HCT116 (cell line): ENCODE measurements at regions not wholly inside any gene's neighbourhood (a gene's known extent, or its start where the extent isn't known, plus 50 kb on each side); places are given as distances from the start of the nearest gene placed in this dataset.
"Not testable (repeated sequence)": the region's sequence is repeated elsewhere in the genome, so short reads cannot be mapped to it uniquely, and the experiment has no call there.

Experiments
- ATAC-seq: fragments of 200-7000 bp; cut with Tn5 transposase; 2 replicates; pipeline ENCODE4 v1.9.1; 2020; ENCODE audit warnings: mild to moderate bottlenecking, moderate library complexity
- BruUV-seq: library from RNA; stranded (reverse); fragments of 400-500 nt; replicated peaks from 2 replicates; lab custom pipeline; 2021; lab: Mats Ljungman, UMichigan
- CTCF ChIA-PET: fragments of 300-600 bp; sonication (Branson Sonifier 250); formaldehyde crosslinking; loops from one replicate; lab custom pipeline; 2021; ENCODE audit warnings: antibody characterized with exemption; lab: Charles Lee
- POLR2A ChIA-PET: fragments of 300-600, 350-600 bp; sonication (Branson Sonifier 250); formaldehyde crosslinking; loops from one replicate; lab custom pipeline; 2021; ENCODE audit warnings: antibody characterized with exemption; lab: Charles Lee
- RAD21 ChIA-PET, 2 experiments: fragments of 300-600 bp; sonication (Branson Sonifier 250); formaldehyde crosslinking; loops; one replicate each; lab custom pipeline; 2023; ENCODE audit warnings: low total read pairs in 2 of 2; ENCODE audit not compliant: uncharacterized antibody in 2 of 2, unreplicated experiment in 2 of 2, low non-redundant PET in 1 of 2; lab: Charles Lee
- DNase-seq: peaks from one replicate; pipeline ENCODE4 v3.0.0-alpha.2; 2010; ENCODE audit warnings: low read depth, low spot score
- H2AFZ ChIP-seq: fragments of 200-600 bp; shearing (Covaris generic), sonication (generic); 2 replicates; pipeline ENCODE4 v1.6.1; 2017; ENCODE audit warnings: low read depth, mixed run types, mixed read lengths, antibody characterized with exemption, low read length; ENCODE audit not compliant: poor library complexity, severe bottlenecking
- H3K27ac ChIP-seq: 2 replicates; pipeline ENCODE4 v1.5.1; 2012; ENCODE audit warnings: low read depth, low read length
- H3K27me3 ChIP-seq: fragments of 200-600 bp; sonication (generic); 2 replicates; pipeline ENCODE4 v1.6.1; 2016; ENCODE audit warnings: mixed run types, low read length, mixed read lengths; ENCODE audit not compliant: insufficient read depth
- H3K36me3 ChIP-seq, 2 experiments: fragments of 200-500 bp in 1 of 2; fragments of 200-600 bp in 1 of 2; sonication (Bioruptor generic) in 1 of 2; sonication (generic) in 1 of 2; 2 replicates each; pipeline versions ENCODE4 v1.5.1 to v1.6.1; 2014 to 2016; ENCODE audit warnings: low read length in 2 of 2, inconsistent platforms in 1 of 2, mixed read lengths in 1 of 2, mixed run types in 1 of 2; ENCODE audit not compliant: insufficient read depth in 2 of 2, control insufficient read depth in 1 of 2
- H3K4me1 ChIP-seq, 2 experiments: fragments of 200-600 bp in 1 of 2; sonication (generic) in 1 of 2; 2 replicates each; pipeline versions ENCODE4 v1.5.1 to v1.6.1; 2012 to 2017; ENCODE audit warnings: low read length in 2 of 2, inconsistent platforms in 1 of 2, mild to moderate bottlenecking in 1 of 2, mixed read lengths in 1 of 2, mixed run types in 1 of 2, moderate library complexity in 1 of 2; ENCODE audit not compliant: insufficient read depth in 2 of 2, control insufficient read depth in 1 of 2
- H3K4me2 ChIP-seq: fragments of 200-600 bp; sonication (generic); 2 replicates; pipeline ENCODE4 v1.6.1; 2017; ENCODE audit warnings: mixed run types, low read length, mixed read lengths
- H3K4me3 ChIP-seq, 2 experiments: fragments of 200-600 bp in 1 of 2; sonication (generic) in 1 of 2; replicated peaks in 1 of 2; 2 replicates each; pipeline ENCODE4 v1.5.1; 2011 to 2016; ENCODE audit warnings: low read length in 2 of 2, control low read depth in 1 of 2, low read depth in 1 of 2, mild to moderate bottlenecking in 1 of 2, mixed read lengths in 1 of 2, mixed run types in 1 of 2
- H3K79me2 ChIP-seq: fragments of 200-600 bp; sonication (generic); 2 replicates; pipeline ENCODE4 v1.6.1; 2017; ENCODE audit warnings: mild to moderate bottlenecking, mixed run types, low read length, moderate library complexity, mixed read lengths; ENCODE audit not compliant: insufficient read depth
- H3K9ac ChIP-seq: fragments of 200-600 bp; sonication (generic); 2 replicates; pipeline ENCODE4 v1.6.1; 2016; ENCODE audit warnings: low read length, mixed read lengths
- H3K9me2 ChIP-seq: fragments of 200-600 bp; sonication (generic), shearing (Covaris generic); 2 replicates; pipeline ENCODE4 v1.6.1; 2017; ENCODE audit warnings: mixed run types, mild to moderate bottlenecking, moderate library complexity; ENCODE audit not compliant: insufficient read depth
- H3K9me3 ChIP-seq, 2 experiments: fragments of 200-500 bp in 1 of 2; fragments of 200-600 bp in 1 of 2; sonication (Bioruptor generic) in 1 of 2; sonication (generic) in 1 of 2; 2 replicates each; pipeline ENCODE4 v1.6.1; 2014 to 2017; ENCODE audit warnings: low read length in 2 of 2, mixed read lengths in 2 of 2, inconsistent platforms in 1 of 2, low read depth in 1 of 2, mild to moderate bottlenecking in 1 of 2, mixed run types in 1 of 2, moderate library complexity in 1 of 2; ENCODE audit not compliant: control insufficient read depth in 1 of 2, insufficient read depth in 1 of 2
- H4K20me1 ChIP-seq: fragments of 200-600 bp; sonication (generic), shearing (Covaris generic); 2 replicates; pipeline ENCODE4 v1.6.1; 2017; ENCODE audit warnings: mixed run types, mild to moderate bottlenecking, moderate library complexity; ENCODE audit not compliant: insufficient read depth
- CEBPB ChIP-seq: IDR thresholded peaks from 2 replicates; pipeline ENCODE4 v1.6.1; 2012; ENCODE audit warnings: low read depth
- EGR1 ChIP-seq: IDR thresholded peaks from 2 replicates; pipeline ENCODE4 v1.6.1; 2012; ENCODE audit warnings: low read depth
- EZH2 ChIP-seq: fragments of 200-600 bp; sonication (generic); IDR thresholded peaks from 2 replicates; pipeline ENCODE4 v1.6.1; 2017; ENCODE audit warnings: antibody characterized with exemption, mixed run types
- POLR2A ChIP-seq: IDR thresholded peaks from 2 replicates; pipeline ENCODE4 v1.7.0; 2011; ENCODE audit warnings: borderline replicate concordance; ENCODE audit not compliant: insufficient read depth, insufficient read length; ENCODE audit errors: extremely low read depth
- POLR2AphosphoS5 ChIP-seq: IDR thresholded peaks from 2 replicates; pipeline ENCODE4 v1.6.1; 2011; ENCODE audit warnings: mild to moderate bottlenecking, low read depth, low read length, moderate library complexity
- SIN3A ChIP-seq: IDR thresholded peaks from 2 replicates; pipeline ENCODE4 v1.6.1; 2012; ENCODE audit warnings: low read depth
- TCF7L2 ChIP-seq: IDR thresholded peaks from 2 replicates; pipeline ENCODE4 v1.7.0; 2011; ENCODE audit warnings: borderline replicate concordance, inconsistent platforms; ENCODE audit not compliant: insufficient read depth, insufficient read length; ENCODE audit errors: extremely low read depth
- YY1 ChIP-seq: IDR thresholded peaks from 2 replicates; pipeline ENCODE4 v1.6.1; 2011; ENCODE audit warnings: low read length, low read depth, moderate library complexity, mild to moderate bottlenecking; ENCODE audit not compliant: insufficient replicate concordance; ENCODE audit errors: extremely low read depth
- ZNF274 ChIP-seq: fragments of 200-500 bp; sonication (Bioruptor generic); IDR thresholded peaks from 2 replicates; pipeline ENCODE4 v1.6.1; 2014; ENCODE audit warnings: mild to moderate bottlenecking, low read depth, low read length, inconsistent platforms
- intact Hi-C: fragments of 100-400 bp; cut with micrococcal nuclease; formaldehyde crosslinking; loops from 2 replicates; pipeline ENCODE4 v1.10.0; 2022
- TF ChIP-seq, protein P1 (sequence below): IDR thresholded peaks from 2 replicates; pipeline ENCODE4 v1.6.1; 2012

DNA sequence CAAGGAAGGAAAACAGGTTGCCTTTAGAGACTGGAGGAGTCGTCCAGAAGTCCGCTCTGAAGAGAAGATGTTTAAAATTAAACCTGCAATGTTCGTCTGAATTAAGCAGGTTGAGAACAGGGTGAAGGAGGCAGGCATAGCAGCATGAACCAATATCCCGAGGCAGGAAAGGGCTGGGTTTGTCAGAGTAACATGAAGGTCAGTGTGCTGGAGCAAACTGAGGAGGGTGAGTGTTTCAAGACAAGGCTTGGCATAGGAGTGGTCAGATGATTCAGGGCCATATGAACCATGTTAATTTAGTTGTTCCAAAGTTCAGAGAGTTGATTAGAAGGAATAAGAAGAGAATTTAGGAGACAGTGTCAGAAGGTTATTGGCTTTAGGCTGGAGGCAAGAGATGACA lies 93.3 kb downstream of the UTRN start:
- BruUV-seq, result no TSS peak
- ChIA-PET CTCF (no interaction called here), POLR2A (no interaction called here), RAD21 (no interaction called here)
- H2AFZ ChIP-seq, result no peak overlapping the region
- TF ChIP-seq POLR2AphosphoS5, result no peak
- TF ChIP-seq ZNF274, result no peak
- TF ChIP-seq YY1, result no peak
- TF ChIP-seq EGR1, result no peak
- TF ChIP-seq SIN3A, result no peak
- no peak for TF ChIP-seq TCF7L2
- TF ChIP-seq CEBPB, result no peak
- TF ChIP-seq, protein P1, sequence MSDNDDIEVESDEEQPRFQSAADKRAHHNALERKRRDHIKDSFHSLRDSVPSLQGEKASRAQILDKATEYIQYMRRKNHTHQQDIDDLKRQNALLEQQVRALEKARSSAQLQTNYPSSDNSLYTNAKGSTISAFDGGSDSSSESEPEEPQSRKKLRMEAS, result no peak
- no peak for TF ChIP-seq POLR2A
- no peak for TF ChIP-seq EZH2
- intact Hi-C loops, result no loop called here
- no peak overlapping the region for H3K9ac ChIP-seq
- no peaks in the 10 kb centered on the region for H3K9me2 ChIP-seq
- no peaks in the 10 kb centered on the region for H4K20me1 ChIP-seq
- DNase-seq (no peak), ATAC-seq (no peak)
- H3K36me3 ChIP-seq, result no peaks in the 10 kb centered on the region
- no peaks in the 10 kb centered on the region for H3K27me3 ChIP-seq
- H3K4me3 ChIP-seq, result no peak overlapping the region
- no peaks in the 10 kb centered on the region for H3K79me2 ChIP-seq
- H3K4me1 ChIP-seq, result no peaks in the 10 kb centered on the region
- no peak overlapping the region for H3K4me2 ChIP-seq
- no peak overlapping the region for H3K27ac ChIP-seq
- H3K9me3 ChIP-seq, result no peaks in the 10 kb centered on the region

DNA sequence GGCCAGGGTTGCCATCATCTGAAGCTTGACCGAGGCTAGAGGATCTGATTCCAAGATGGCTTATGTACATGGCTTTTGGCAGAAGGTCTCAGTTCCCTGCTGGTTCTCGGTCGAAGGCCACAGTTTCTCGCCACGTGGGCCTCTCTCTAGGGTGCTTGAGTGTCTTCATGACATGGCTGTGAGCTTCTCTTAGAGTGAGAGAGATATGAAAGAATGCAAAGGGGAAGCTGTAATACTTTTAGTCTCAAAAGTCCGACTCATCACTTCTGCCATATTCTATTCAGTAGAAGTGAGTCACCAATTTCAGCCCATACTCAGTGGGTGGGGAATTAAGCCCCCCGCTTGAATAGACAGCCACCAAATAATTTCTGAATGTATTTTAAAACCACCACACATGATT lies 94.2 kb downstream of the UTRN start:
- no TSS peak for BruUV-seq
- DNase-seq (no peak), ATAC-seq (no peak)
- ChIA-PET POLR2A (no interaction called here), RAD21 (no interaction called here), CTCF (no interaction called here)
- Histone ChIP-seq H3K36me3 (no peaks in the 10 kb centered on the region), H3K4me2 (no peak overlapping the region), H2AFZ (no peak overlapping the region), H3K27me3 (no peaks in the 10 kb centered on the region), H3K4me1 (no peaks in the 10 kb centered on the region), H4K20me1 (no peaks in the 10 kb centered on the region), H3K4me3 (no peak overlapping the region), H3K27ac (no peak overlapping the region), H3K9ac (no peak overlapping the region), H3K79me2 (no peaks in the 10 kb centered on the region), H3K9me3 (no peaks in the 10 kb centered on the region), H3K9me2 (no peaks in the 10 kb centered on the region)
- intact Hi-C loops, result no loop called here
- TF ChIP-seq EGR1, result no peak

DNA sequence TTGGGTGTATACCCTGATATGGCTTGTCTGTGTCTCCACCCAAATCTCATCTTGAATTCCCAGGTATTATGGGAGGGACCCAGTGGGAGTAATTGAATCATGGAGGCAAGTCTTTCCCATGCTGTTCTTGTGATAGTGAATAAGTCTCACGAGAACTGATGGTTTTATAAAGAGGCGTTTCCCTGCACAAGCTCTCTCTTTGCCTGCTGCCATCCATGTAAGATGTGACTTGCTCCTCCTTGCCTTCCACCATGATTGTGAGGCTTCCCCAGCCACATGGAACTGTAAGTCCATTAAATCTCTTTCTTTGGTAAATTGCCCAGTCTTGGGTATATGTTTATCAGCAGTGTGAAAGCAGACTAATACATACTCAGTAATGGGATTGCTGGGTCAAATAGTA lies 96.4 kb downstream of the UTRN start:
- ATAC-seq, H3K79me2 ChIP-seq, H3K4me2 ChIP-seq, H3K27ac ChIP-seq, intact Hi-C loops, BruUV-seq, RAD21 ChIA-PET, H3K4me1 ChIP-seq, H3K27me3 ChIP-seq, CTCF ChIA-PET, H2AFZ ChIP-seq, H4K20me1 ChIP-seq, H3K9me3 ChIP-seq, POLR2A ChIA-PET, DNase-seq, H3K9ac ChIP-seq, H3K4me3 ChIP-seq, H3K36me3 ChIP-seq, H3K9me2 ChIP-seq: not testable (repeated sequence)
